Fibroblast of skin of left biceps (primary cell): ENCODE measurements at regions not wholly inside any gene's neighbourhood (a gene's known extent, or its start where the extent isn't known, plus 50 kb on each side); places are given as distances from the start of the nearest gene placed in this dataset.
"Not testable (repeated sequence)": the region's sequence is repeated elsewhere in the genome, so short reads cannot be mapped to it uniquely, and the experiment has no call there.

ENCODE experiments used
- DNase-seq, 2 experiments: peaks; one replicate each; pipeline ENCODE4 v3.0.0-alpha.2; 2013; ENCODE audit warnings: low read depth in 2 of 2

- DNase-seq: no peak
Measured at GRCh38 chr18:67455890-67456501, 60.5 kb downstream of the DSEL start.

GRCh38 chr18:67453901-67454300, 62.6 kb downstream of the DSEL start:
- DNase-seq: no peak

GRCh38 chr18:67451960-67452359, 64.6 kb downstream of the DSEL start:
- no peak for DNase-seq

GRCh38 chr18:67451101-67451500, 65.4 kb downstream of the DSEL start:
- not testable (repeated sequence) for DNase-seq

GRCh38 chr18:67433971-67434370, 82.5 kb downstream of the DSEL start:
- no peak for DNase-seq

GRCh38 chr18:67432806-67433205, 83.7 kb downstream of the DSEL start:
- no peak for DNase-seq

GRCh38 chr18:67428805-67429204, 87.7 kb downstream of the DSEL start:
- peak in 1 of 2 experiments; percentile 34 for DNase-seq

- no peak for DNase-seq
Measured at GRCh38 chr18:67428158-67428557, 88.4 kb downstream of the DSEL start.

GRCh38 chr18:67426486-67426885, 90.0 kb downstream of the DSEL start:
- DNase-seq: no peak

- DNase-seq: peak; percentile 68 to 73
Measured at GRCh38 chr18:67425672-67426071, 90.8 kb downstream of the DSEL start.

GRCh38 chr18:67421651-67422050, 94.9 kb downstream of the DSEL start:
- no peak for DNase-seq

GRCh38 chr18:67417864-67418523, 98.5 kb downstream of the DSEL start:
- DNase-seq: no peak

GRCh38 chr18:67411116-67411515, 105.4 kb downstream of the DSEL start:
- no peak for DNase-seq

GRCh38 chr18:67410075-67411070, 106.1 kb downstream of the DSEL start:
- DNase-seq: no peak

GRCh38 chr18:67408240-67408639, 108.3 kb downstream of the DSEL start:
- no peak for DNase-seq

GRCh38 chr18:67406714-67407113, 109.8 kb downstream of the DSEL start:
- no peak for DNase-seq

- no peak for DNase-seq
Measured at GRCh38 chr18:67402543-67402942, 114.0 kb downstream of the DSEL start.

GRCh38 chr18:67400502-67401117, 115.9 kb downstream of the DSEL start:
- no peak for DNase-seq

- no peak for DNase-seq
Measured at GRCh38 chr18:67386032-67386431, 130.5 kb downstream of the DSEL start.

GRCh38 chr18:67385455-67385854, 131.1 kb downstream of the DSEL start:
- no peak for DNase-seq

GRCh38 chr18:67384057-67384456, 132.5 kb downstream of the DSEL start:
- DNase-seq: not testable (repeated sequence)

GRCh38 chr18:67381608-67382150, 134.8 kb downstream of the DSEL start:
- DNase-seq: no peak
